Left lung (tissue), 4 donors: ENCODE measurements at regions not wholly inside any gene's neighbourhood (a gene's known extent, or its start where the extent isn't known, plus 50 kb on each side); places are given as distances from the start of the nearest gene placed in this dataset.

Source experiments
- ATAC-seq: fragments of 200-7000 bp; cut with Tn5 transposase; one replicate; pipeline ENCODE4 v1.9.1; 2020; ENCODE audit warnings: moderate library complexity
- DNase-seq, 4 donors: peaks; one replicate each; pipeline ENCODE4 v3.0.0-alpha.2; 2013 to 2020
- H3K27ac ChIP-seq, 2 donors: fragments of 200-600 bp; sonication (generic) in 1 of 2; one replicate each; pipeline versions ENCODE4 v1.5.0 to v1.8.0; 2020 to 2021
- H3K27me3 ChIP-seq, 2 donors: fragments of 200-600 bp; sonication (generic) in 1 of 2; one replicate each; pipeline versions ENCODE4 v1.5.0 to v1.8.0; 2020 to 2021
- H3K36me3 ChIP-seq, 2 donors: fragments of 200-600 bp; sonication (generic) in 1 of 2; one replicate each; pipeline versions ENCODE4 v1.5.0 to v1.8.0; 2020 to 2021
- H3K4me1 ChIP-seq, 2 donors: fragments of 200-600 bp; one replicate each; pipeline ENCODE4 v1.8.0; 2021
- H3K4me3 ChIP-seq, 2 donors: fragments of 200-600 bp; sonication (generic) in 1 of 2; one replicate each; pipeline versions ENCODE4 v1.5.0 to v1.8.0; 2020 to 2021; ENCODE audit warnings: mild to moderate bottlenecking in 1 of 2
- H3K9me3 ChIP-seq, 2 donors: fragments of 200-600 bp; sonication (generic) in 1 of 2; one replicate each; pipeline versions ENCODE4 v1.5.0 to v1.8.0; 2020 to 2021
- intact Hi-C, 2 donors: fragments of 100-400 bp; cut with DNase I; formaldehyde crosslinking; loops; one replicate each; pipeline versions ENCODE4 v1.11.2 to v1.14.2; 2022
- TF ChIP-seq, protein P1 (sequence below), 2 donors: fragments of 200-600 bp; sonication (generic) in 1 of 2; IDR thresholded peaks; one replicate each; pipeline versions ENCODE4 v1.5.0 to v1.8.0; 2021; ENCODE audit warnings: antibody characterized with exemption in 2 of 2
- donor health status: DM: no; HTN: yes; CAD: no.
- donor health status: DM: no; HTN: no; CAD: no.

GRCh38 chr1:30382496-30382895 is 340.9 kb downstream of the MATN1 start:
- H3K9me3 ChIP-seq = no peaks in the 10 kb centered on the region
- H3K27ac ChIP-seq = no peak overlapping the region
- ATAC-seq (no peak), DNase-seq (peak in 1 of 4 donors; percentile 2)
- intact Hi-C loops = no loop called here
- peaks cover 0 to 57% of the 10 kb centered on the region in 2 donors for H3K27me3 ChIP-seq
- no peaks in the 10 kb centered on the region for H3K36me3 ChIP-seq
- no peak overlapping the region for H3K4me3 ChIP-seq
- TF ChIP-seq, protein P1, sequence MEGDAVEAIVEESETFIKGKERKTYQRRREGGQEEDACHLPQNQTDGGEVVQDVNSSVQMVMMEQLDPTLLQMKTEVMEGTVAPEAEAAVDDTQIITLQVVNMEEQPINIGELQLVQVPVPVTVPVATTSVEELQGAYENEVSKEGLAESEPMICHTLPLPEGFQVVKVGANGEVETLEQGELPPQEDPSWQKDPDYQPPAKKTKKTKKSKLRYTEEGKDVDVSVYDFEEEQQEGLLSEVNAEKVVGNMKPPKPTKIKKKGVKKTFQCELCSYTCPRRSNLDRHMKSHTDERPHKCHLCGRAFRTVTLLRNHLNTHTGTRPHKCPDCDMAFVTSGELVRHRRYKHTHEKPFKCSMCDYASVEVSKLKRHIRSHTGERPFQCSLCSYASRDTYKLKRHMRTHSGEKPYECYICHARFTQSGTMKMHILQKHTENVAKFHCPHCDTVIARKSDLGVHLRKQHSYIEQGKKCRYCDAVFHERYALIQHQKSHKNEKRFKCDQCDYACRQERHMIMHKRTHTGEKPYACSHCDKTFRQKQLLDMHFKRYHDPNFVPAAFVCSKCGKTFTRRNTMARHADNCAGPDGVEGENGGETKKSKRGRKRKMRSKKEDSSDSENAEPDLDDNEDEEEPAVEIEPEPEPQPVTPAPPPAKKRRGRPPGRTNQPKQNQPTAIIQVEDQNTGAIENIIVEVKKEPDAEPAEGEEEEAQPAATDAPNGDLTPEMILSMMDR (IDR thresholded peaks at IDR 0.05) = no peak
- peaks cover 0 to 2% of the 10 kb centered on the region in 2 donors for H3K4me1 ChIP-seq

DNA sequence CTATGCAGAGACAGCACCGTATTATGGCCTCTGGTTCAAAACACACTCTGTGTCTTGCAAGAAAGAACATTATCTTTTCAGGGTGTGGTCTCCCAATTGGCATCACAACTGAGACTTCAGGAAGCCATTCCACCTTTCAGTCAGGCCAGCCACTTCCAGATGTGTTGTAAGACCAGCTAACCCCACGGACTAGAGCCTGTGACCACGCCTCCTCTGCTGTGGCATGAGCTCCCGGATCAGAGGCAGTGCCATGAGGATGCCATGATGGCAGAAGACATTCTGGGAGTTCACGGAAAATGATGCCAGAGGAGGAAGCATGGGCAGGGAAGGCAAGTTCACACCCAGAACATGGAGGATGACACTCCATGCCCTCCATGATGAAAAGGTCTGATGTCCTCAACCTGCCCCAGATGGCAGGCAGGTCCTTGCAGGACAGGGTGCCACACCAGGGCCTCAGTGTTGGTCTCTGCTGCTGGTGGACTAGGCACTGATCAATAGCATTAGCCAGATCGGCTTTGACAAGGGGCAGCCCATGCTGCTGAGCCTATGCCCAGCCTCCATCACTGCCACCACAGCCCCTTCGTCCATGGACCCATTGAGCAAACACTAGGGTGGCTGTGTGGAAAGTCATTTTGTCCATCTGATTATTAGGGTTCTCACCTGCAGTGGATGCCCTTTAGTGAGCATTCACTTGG is 341.6 kb downstream of the MATN1 start:
- H3K4me3 ChIP-seq = no peak overlapping the region
- intact Hi-C loops = no loop called here
- ATAC-seq (no peak), DNase-seq (no peak)
- no peaks in the 10 kb centered on the region for H3K9me3 ChIP-seq
- no peaks in the 10 kb centered on the region for H3K36me3 ChIP-seq
- H3K27me3 ChIP-seq = peaks cover 0 to 64% of the 10 kb centered on the region in 2 donors
- H3K4me1 ChIP-seq = peaks cover 0 to 2% of the 10 kb centered on the region in 2 donors
- no peak overlapping the region for H3K27ac ChIP-seq
- TF ChIP-seq, protein P1 (IDR thresholded peaks at IDR 0.05) = no peak

DNA sequence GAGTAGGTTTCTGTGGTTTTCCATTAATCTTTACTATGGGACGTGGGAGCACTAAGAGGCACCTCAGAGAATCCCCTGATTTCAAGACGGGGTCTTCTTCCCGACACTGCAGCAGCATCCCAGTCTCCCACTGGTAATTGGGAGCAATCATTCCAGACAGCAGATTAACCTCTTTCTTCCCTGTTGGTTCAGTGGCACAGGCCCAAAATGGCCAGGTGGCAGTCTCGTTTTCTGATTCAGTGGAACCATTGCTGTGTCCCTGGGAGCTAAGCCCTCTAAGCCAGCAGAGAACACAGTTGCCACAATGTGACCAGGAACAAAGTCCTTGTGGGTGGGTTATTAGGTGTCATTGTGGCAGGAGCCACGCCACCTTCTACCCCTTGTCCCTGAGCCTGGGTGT is 342.1 kb downstream of the MATN1 start:
- intact Hi-C loops = no loop called here

GRCh38 chr1:30380625-30380984 is 342.8 kb downstream of the MATN1 start:
- TF ChIP-seq, protein P1 (IDR thresholded peaks at IDR 0.05) = no peak

More for the DNA sequence above, 342.1 kb downstream of the MATN1 start:
- no peak overlapping the region for H3K27ac ChIP-seq
- DNase-seq (no peak), ATAC-seq (no peak)
- H3K9me3 ChIP-seq = no peaks in the 10 kb centered on the region
- H3K27me3 ChIP-seq = peaks cover 0 to 68% of the 10 kb centered on the region in 2 donors
- H3K4me1 ChIP-seq = peaks cover 0 to 2% of the 10 kb centered on the region in 2 donors
- no peak overlapping the region for H3K4me3 ChIP-seq
- TF ChIP-seq, protein P1 (IDR thresholded peaks at IDR 0.05) = no peak
- H3K36me3 ChIP-seq = no peaks in the 10 kb centered on the region

DNA sequence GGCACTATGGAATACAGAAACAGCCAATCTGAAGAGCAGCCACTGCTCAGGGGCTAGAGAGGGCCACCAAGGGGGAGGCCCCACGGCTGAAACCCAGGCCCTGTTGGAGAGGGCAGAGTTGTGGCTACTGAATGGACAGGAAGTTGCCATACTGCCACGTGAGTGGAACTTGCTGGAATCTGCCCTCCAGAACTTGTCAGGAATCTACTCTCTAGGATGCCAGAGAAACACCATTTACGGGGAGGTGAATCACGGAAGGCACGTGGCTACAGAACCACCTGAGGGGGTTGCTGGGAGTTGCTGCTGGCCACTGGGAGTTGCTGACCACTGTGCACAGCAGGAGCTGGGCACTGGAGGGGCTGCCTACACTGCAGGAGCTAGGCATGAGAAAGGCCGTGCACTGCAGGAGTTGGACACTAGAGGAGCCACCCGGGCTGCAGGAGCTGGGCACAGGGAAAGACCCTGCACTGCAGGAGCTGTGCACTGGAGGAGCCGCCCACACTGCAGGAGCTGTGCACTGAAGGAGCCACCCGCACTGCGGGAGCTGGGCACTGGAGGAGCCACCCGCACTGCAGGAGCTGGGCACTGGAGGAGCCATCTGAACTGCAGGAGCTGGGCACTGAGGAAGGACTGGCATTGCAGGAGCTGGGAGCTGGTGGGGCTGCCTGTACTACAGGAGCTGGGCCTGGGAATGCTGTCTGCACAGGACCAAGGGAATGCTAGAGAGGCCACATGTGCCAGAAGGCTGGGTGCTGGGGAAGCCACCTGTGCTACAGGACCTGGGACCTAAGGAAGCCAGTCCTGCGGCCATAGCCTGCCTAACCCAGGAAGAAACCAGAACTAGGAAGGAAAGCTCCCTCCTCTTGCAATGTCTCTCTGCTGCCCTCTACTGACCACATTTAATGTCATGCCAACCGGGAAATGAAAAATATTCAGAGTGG is 343.4 kb downstream of the MATN1 start:
- Histone ChIP-seq H3K4me1 (peaks cover 0 to 2% of the 10 kb centered on the region in 2 donors), H3K4me3 (no peak overlapping the region), H3K27ac (no peak overlapping the region), H3K36me3 (no peaks in the 10 kb centered on the region), H3K27me3 (peaks cover 0 to 72% of the 10 kb centered on the region in 2 donors), H3K9me3 (no peaks in the 10 kb centered on the region)
- intact Hi-C loops = no loop called here
- TF ChIP-seq, protein P1 (IDR thresholded peaks at IDR 0.05) = peak; percentile 69 to 93
- peak; percentile 95 for ATAC-seq
- peak in 2 of 4 donors; percentile 60 to 79 for DNase-seq

More at GRCh38 chr1:30380625-30380984, 342.8 kb downstream of the MATN1 start:
- intact Hi-C loops = no loop called here
- no peaks in the 10 kb centered on the region for H3K9me3 ChIP-seq
- H3K4me1 ChIP-seq = peaks cover 0 to 2% of the 10 kb centered on the region in 2 donors
- ATAC-seq (no peak), DNase-seq (no peak)
- H3K36me3 ChIP-seq = no peaks in the 10 kb centered on the region
- H3K4me3 ChIP-seq = no peak overlapping the region
- H3K27me3 ChIP-seq = peaks cover 0 to 72% of the 10 kb centered on the region in 2 donors
- H3K27ac ChIP-seq = no peak overlapping the region
